ENCODE measurements at regions not wholly inside any gene's neighbourhood (a gene's known extent, or its start where the extent isn't known, plus 50 kb on each side); places are given as distances from the start of the nearest gene placed in this dataset.

- TF ChIP-seq POLR2AphosphoS5 (IDR thresholded peaks at IDR 0.05; ENCODE audit: low read depth, low read length) (no peak), FOXP2 (optimal IDR thresholded peaks at IDR 0.05; ENCODE audit: borderline replicate concordance, extremely low read depth, extremely low read length, insufficient read depth) (no peak), SIN3A (IDR thresholded peaks at IDR 0.05; ENCODE audit: borderline replicate concordance, insufficient read depth, low read length) (no peak), REST (IDR thresholded peaks at IDR 0.05; ENCODE audit: insufficient read depth in 1 of 2, low read depth in 2 of 2, low read length in 2 of 2) (no peak), TAF1 (IDR thresholded peaks at IDR 0.05; ENCODE audit: borderline replicate concordance, insufficient read depth, low read length) (no peak)
Observed at GRCh38 chr6:77143659-77144447, 319.4 kb downstream of the HTR1B start.

- TF ChIP-seq SIN3A (IDR thresholded peaks at IDR 0.05; ENCODE audit: borderline replicate concordance, insufficient read depth, low read length) (no peak), POLR2AphosphoS5 (IDR thresholded peaks at IDR 0.05; ENCODE audit: low read depth, low read length) (no peak), TAF1 (IDR thresholded peaks at IDR 0.05; ENCODE audit: borderline replicate concordance, insufficient read depth, low read length) (no peak), FOXP2 (optimal IDR thresholded peaks at IDR 0.05; ENCODE audit: borderline replicate concordance, extremely low read depth, extremely low read length, insufficient read depth) (no peak), REST (IDR thresholded peaks at IDR 0.05; ENCODE audit: insufficient read depth in 1 of 2, low read depth in 2 of 2, low read length in 2 of 2) (no peak)
Observed at GRCh38 chr6:77136086-77136485, 327.2 kb downstream of the HTR1B start.

GRCh38 chr6:77133031-77133430 is 330.3 kb downstream of the HTR1B start:
- TF ChIP-seq FOXP2 (optimal IDR thresholded peaks at IDR 0.05; ENCODE audit: borderline replicate concordance, extremely low read depth, extremely low read length, insufficient read depth) (no peak), TAF1 (IDR thresholded peaks at IDR 0.05; ENCODE audit: borderline replicate concordance, insufficient read depth, low read length) (no peak), REST (IDR thresholded peaks at IDR 0.05; ENCODE audit: insufficient read depth in 1 of 2, low read depth in 2 of 2, low read length in 2 of 2) (no peak), POLR2AphosphoS5 (IDR thresholded peaks at IDR 0.05; ENCODE audit: low read depth, low read length) (no peak), SIN3A (IDR thresholded peaks at IDR 0.05; ENCODE audit: borderline replicate concordance, insufficient read depth, low read length) (no peak)

- TF ChIP-seq FOXP2 (optimal IDR thresholded peaks at IDR 0.05; ENCODE audit: borderline replicate concordance, extremely low read depth, extremely low read length, insufficient read depth) (no peak), TAF1 (IDR thresholded peaks at IDR 0.05; ENCODE audit: borderline replicate concordance, insufficient read depth, low read length) (no peak), REST (IDR thresholded peaks at IDR 0.05; ENCODE audit: insufficient read depth in 1 of 2, low read depth in 2 of 2, low read length in 2 of 2) (no peak), SIN3A (IDR thresholded peaks at IDR 0.05; ENCODE audit: borderline replicate concordance, insufficient read depth, low read length) (no peak), POLR2AphosphoS5 (IDR thresholded peaks at IDR 0.05; ENCODE audit: low read depth, low read length) (no peak)
Observed at GRCh38 chr6:77131426-77131825, 331.9 kb downstream of the HTR1B start.

All from PFSK-1 (cell line).